PFSK-1 (cell line): ENCODE measurements at regions not wholly inside any gene's neighbourhood (a gene's known extent, or its start where the extent isn't known, plus 50 kb on each side); places are given as distances from the start of the nearest gene placed in this dataset.

Experiments
- FOXP2 ChIP-seq: optimal IDR thresholded peaks from 2 replicates; pipeline ENCODE3; 2011; ENCODE audit warnings: borderline replicate concordance, control low read depth, inconsistent platforms; ENCODE audit not compliant: insufficient read depth; ENCODE audit errors: extremely low read length, extremely low read depth
- POLR2AphosphoS5 ChIP-seq: IDR thresholded peaks from 2 replicates; pipeline ENCODE4 v1.6.1; 2012; ENCODE audit warnings: low read depth, mild to moderate bottlenecking, control low read depth, low read length, moderate library complexity
- REST ChIP-seq, 2 experiments: IDR thresholded peaks; 2 replicates each; pipeline versions ENCODE4 v1.6.1 to v1.8.0; 2011 to 2012; ENCODE audit warnings: low read depth in 2 of 2, low read length in 2 of 2, control low read depth in 1 of 2, inconsistent platforms in 1 of 2, mild to moderate bottlenecking in 1 of 2, moderate library complexity in 1 of 2; ENCODE audit not compliant: insufficient read depth in 1 of 2
- SIN3A ChIP-seq: IDR thresholded peaks from 2 replicates; pipeline ENCODE4 v1.6.1; 2012; ENCODE audit warnings: mild to moderate bottlenecking, low read length, moderate library complexity, borderline replicate concordance; ENCODE audit not compliant: insufficient read depth
- TAF1 ChIP-seq: IDR thresholded peaks from 2 replicates; pipeline ENCODE4 v1.6.1; 2012; ENCODE audit warnings: low read length, control low read depth, borderline replicate concordance; ENCODE audit not compliant: insufficient read depth

DNA sequence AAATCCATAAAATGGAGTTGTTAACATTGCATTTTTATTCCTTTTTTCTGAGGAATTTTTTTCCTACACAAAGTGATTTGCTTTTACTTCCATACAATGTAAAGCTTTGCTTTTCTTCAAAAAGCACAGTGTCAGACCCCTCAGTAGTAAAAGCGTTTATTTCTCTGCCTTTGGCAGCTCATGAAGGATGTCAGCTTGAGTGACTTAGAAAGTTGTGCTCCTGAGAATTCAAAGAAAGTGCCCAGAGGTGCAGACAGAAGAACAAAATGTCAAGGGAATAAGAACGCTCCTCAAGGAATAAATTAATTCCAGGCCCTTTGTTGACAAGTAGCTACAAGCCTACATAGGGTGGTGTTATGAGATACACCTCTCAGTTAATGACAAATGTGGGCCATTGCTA, 369.3 kb upstream of the ADARB2 start:
- TF ChIP-seq REST (IDR thresholded peaks at IDR 0.05; ENCODE audit: insufficient read depth in 1 of 2, low read depth in 2 of 2, low read length in 2 of 2), result no peak
- no peak for TF ChIP-seq SIN3A
- no peak for TF ChIP-seq POLR2AphosphoS5
- no peak for TF ChIP-seq TAF1
- no peak for TF ChIP-seq FOXP2
